H1 (cell line): ENCODE measurements at regions not wholly inside any gene's neighbourhood (a gene's known extent, or its start where the extent isn't known, plus 50 kb on each side); places are given as distances from the start of the nearest gene placed in this dataset.

Experiments used
- CHD7 ChIP-seq: fragments of 300-600 bp; sonication (generic); IDR thresholded peaks from 2 replicates; pipeline ENCODE4 v1.7.1; 2012; ENCODE audit warnings: low read length, moderate library complexity, mild to moderate bottlenecking, inconsistent platforms; ENCODE audit not compliant: insufficient replicate concordance
- CTBP2 ChIP-seq: IDR thresholded peaks from 2 replicates; pipeline ENCODE4 v1.7.0; 2011; ENCODE audit warnings: borderline replicate concordance, mild to moderate bottlenecking, moderate library complexity, mixed read lengths, low read length; ENCODE audit not compliant: insufficient read depth, insufficient read length
- SRF ChIP-seq: IDR thresholded peaks from 2 replicates; pipeline ENCODE4 v1.6.1; 2011; ENCODE audit warnings: mild to moderate bottlenecking, low read depth, low read length, moderate library complexity
- TBP ChIP-seq: IDR thresholded peaks from 2 replicates; pipeline ENCODE4 v1.6.1; 2011; ENCODE audit warnings: low read depth, low read length, improper control_type of control experiment
- ZNF274 ChIP-seq: IDR thresholded peaks from 2 replicates; pipeline ENCODE4 v1.7.0; 2012; ENCODE audit warnings: low read length, borderline replicate concordance; ENCODE audit errors: extremely low read depth

GRCh38 chr7:17434841-17435692 is 136.6 kb downstream of the AHR start (continued):
- no peak for TF ChIP-seq CHD7
- TF ChIP-seq SRF, result no peak
- TF ChIP-seq TBP, result no peak
- no peak for TF ChIP-seq CTBP2
- no peak for TF ChIP-seq ZNF274
